ENCODE measurements at regions not wholly inside any gene's neighbourhood (a gene's known extent, or its start where the extent isn't known, plus 50 kb on each side); places are given as distances from the start of the nearest gene placed in this dataset.
"Not testable (repeated sequence)": the region's sequence is repeated elsewhere in the genome, so short reads cannot be mapped to it uniquely, and the experiment has no call there.

GRCh38 chr16:65702707-65703402 is 581.0 kb upstream of the CDH11 start:
- Histone ChIP-seq H3K4me3 (no peak overlapping the region), H3K27ac (no peak overlapping the region), H3K9me3 (no peaks in the 10 kb centered on the region), H3K27me3 (no peaks in the 10 kb centered on the region), H3K4me1 (no peaks in the 10 kb centered on the region), H3K36me3 (no peaks in the 10 kb centered on the region)
- WGBS = 84% methylated on average over 8 of the region's 8 CpGs
- DNase-seq (ENCODE audit: low spot score in 2 of 2) = no peak
- no peak for TF ChIP-seq EP300 (IDR thresholded peaks at IDR 0.05)
- no peak for TF ChIP-seq POLR2A (IDR thresholded peaks at IDR 0.05)
- TF ChIP-seq POLR2AphosphoS5 (IDR thresholded peaks at IDR 0.05) = no peak
- no peak for TF ChIP-seq CTCF (IDR thresholded peaks at IDR 0.05)

GRCh38 chr16:65700596-65700995 is 578.7 kb upstream of the CDH11 start:
- no peak for DNase-seq (ENCODE audit: low spot score in 2 of 2)
- Histone ChIP-seq H3K4me1 (no peaks in the 10 kb centered on the region), H3K36me3 (no peaks in the 10 kb centered on the region), H3K27me3 (no peaks in the 10 kb centered on the region), H3K4me3 (no peak overlapping the region), H3K27ac (no peak overlapping the region), H3K9me3 (no peaks in the 10 kb centered on the region)
- WGBS = 81% methylated on average over 2 of the region's 2 CpGs
- TF ChIP-seq POLR2A (IDR thresholded peaks at IDR 0.05) (no peak), POLR2AphosphoS5 (IDR thresholded peaks at IDR 0.05) (no peak), CTCF (IDR thresholded peaks at IDR 0.05) (no peak), EP300 (IDR thresholded peaks at IDR 0.05) (no peak)

- whole genome bisulfite sequencing = 36% methylated on average over 4 of the region's 4 CpGs
- Histone ChIP-seq H3K4me3 (no peak overlapping the region), H3K36me3 (no peaks in the 10 kb centered on the region), H3K4me1 (no peaks in the 10 kb centered on the region), H3K9me3 (no peaks in the 10 kb centered on the region), H3K27ac (no peak overlapping the region), H3K27me3 (no peaks in the 10 kb centered on the region)
- no peak for TF ChIP-seq CTCF (IDR thresholded peaks at IDR 0.05)
- no peak for TF ChIP-seq POLR2A (IDR thresholded peaks at IDR 0.05)
- TF ChIP-seq EP300 (IDR thresholded peaks at IDR 0.05) = no peak
- TF ChIP-seq POLR2AphosphoS5 (IDR thresholded peaks at IDR 0.05) = no peak
- no peak for DNase-seq (ENCODE audit: low spot score in 2 of 2)
Measured at GRCh38 chr16:65698791-65699321, 577.0 kb upstream of the CDH11 start.

GRCh38 chr16:65697521-65697920 is 575.7 kb upstream of the CDH11 start:
- no peaks in the 10 kb centered on the region for H3K36me3 ChIP-seq
- H3K27me3 ChIP-seq = no peaks in the 10 kb centered on the region
- no peaks in the 10 kb centered on the region for H3K4me1 ChIP-seq
- DNase-seq (ENCODE audit: low spot score in 2 of 2) = no peak
- H3K27ac ChIP-seq = no peak overlapping the region
- no peak overlapping the region for H3K4me3 ChIP-seq
- WGBS = 58% methylated on average over 5 of the region's 5 CpGs
- TF ChIP-seq EP300 (IDR thresholded peaks at IDR 0.05) (no peak), POLR2A (IDR thresholded peaks at IDR 0.05) (no peak), CTCF (IDR thresholded peaks at IDR 0.05) (no peak), POLR2AphosphoS5 (IDR thresholded peaks at IDR 0.05) (no peak)
- no peaks in the 10 kb centered on the region for H3K9me3 ChIP-seq

GRCh38 chr16:65697065-65697464 is 575.2 kb upstream of the CDH11 start:
- no peak for DNase-seq (ENCODE audit: low spot score in 2 of 2)
- no peaks in the 10 kb centered on the region for H3K4me1 ChIP-seq
- no peak overlapping the region for H3K27ac ChIP-seq
- H3K4me3 ChIP-seq = no peak overlapping the region
- no peaks in the 10 kb centered on the region for H3K27me3 ChIP-seq
- H3K9me3 ChIP-seq = no peaks in the 10 kb centered on the region
- TF ChIP-seq POLR2A (IDR thresholded peaks at IDR 0.05) (no peak), POLR2AphosphoS5 (IDR thresholded peaks at IDR 0.05) (no peak), CTCF (IDR thresholded peaks at IDR 0.05) (no peak), EP300 (IDR thresholded peaks at IDR 0.05) (no peak)
- whole genome bisulfite sequencing = 76% methylated on average over 1 of the region's 1 CpG
- no peaks in the 10 kb centered on the region for H3K36me3 ChIP-seq

- H3K36me3 ChIP-seq; H3K4me3 ChIP-seq; H3K4me1 ChIP-seq; H3K9me3 ChIP-seq; H3K27ac ChIP-seq; DNase-seq (ENCODE audit: low spot score in 2 of 2); H3K27me3 ChIP-seq: not testable (repeated sequence)
- WGBS = 95% methylated on average over 4 of the region's 4 CpGs
Measured at GRCh38 chr16:65691846-65692245, 570.0 kb upstream of the CDH11 start.

Measured in suprapubic skin (tissue), 4 donors.